Endothelial cell of umbilical vein (primary cell): ENCODE measurements at regions not wholly inside any gene's neighbourhood (a gene's known extent, or its start where the extent isn't known, plus 50 kb on each side); places are given as distances from the start of the nearest gene placed in this dataset.

Source experiments
- BruUV-seq: library from RNA; stranded (reverse); fragments of 400-500 nt; replicated peaks from 2 replicates; lab custom pipeline; 2021; lab: Mats Ljungman, UMichigan
- CTCF ChIA-PET: fragments of 300-600, 350-600 bp; sonication (Branson Sonifier 250); formaldehyde crosslinking; loops from one replicate; lab custom pipeline; 2021; ENCODE audit warnings: antibody characterized with exemption, inconsistent platforms; lab: Charles Lee
- POLR2A ChIA-PET: fragments of 300-600, 350-600 bp; sonication (Branson Sonifier 250); formaldehyde crosslinking; loops from one replicate; lab custom pipeline; 2021; ENCODE audit warnings: antibody characterized with exemption, inconsistent platforms; lab: Charles Lee
- DNase-seq: peaks from one replicate; pipeline ENCODE4 v3.0.0-alpha.2; 2011; ENCODE audit warnings: low read depth, low spot score
- FAIRE-seq: peaks from 2 replicates; lab custom pipeline; 2011; peaks lifted over from hg19 to GRCh38; lab: Jason Lieb, UNC
- H2AFZ ChIP-seq: 2 replicates; pipeline ENCODE4 v1.6.0; 2012; ENCODE audit warnings: low read depth, low read length, control low read depth, inconsistent platforms
- H3K27ac ChIP-seq: 2 replicates; pipeline ENCODE4 v1.5.1; 2011; ENCODE audit warnings: low read depth, mild to moderate bottlenecking, control low read depth, low read length, moderate library complexity; ENCODE audit not compliant: insufficient read depth
- H3K27me3 ChIP-seq, 2 experiments: 2 replicates each; pipeline versions ENCODE4 v1.6.0 to v1.6.1; 2011; ENCODE audit warnings: low read length in 2 of 2, mixed read lengths in 1 of 2; ENCODE audit not compliant: control insufficient read depth in 2 of 2, insufficient read depth in 2 of 2
- H3K36me3 ChIP-seq, 2 experiments: 2 replicates in 1 of 2; 3 replicates in 1 of 2; pipeline ENCODE4 v1.5.1; 2011; ENCODE audit warnings: low read length in 2 of 2, mild to moderate bottlenecking in 1 of 2, moderate library complexity in 1 of 2; ENCODE audit not compliant: control insufficient read depth in 2 of 2, insufficient read depth in 2 of 2; ENCODE audit errors: extremely low read depth in 1 of 2
- H3K4me1 ChIP-seq: 3 replicates; pipeline ENCODE4 v1.5.1; 2011; ENCODE audit warnings: mild to moderate bottlenecking, low read length; ENCODE audit not compliant: control insufficient read depth, insufficient read depth; ENCODE audit errors: extremely low read depth
- H3K4me2 ChIP-seq: 2 replicates; pipeline ENCODE4 v1.6.1; 2011; ENCODE audit warnings: low read length, control low read depth, mixed read lengths; ENCODE audit not compliant: insufficient read depth
- H3K4me3 ChIP-seq, 3 experiments: fragments of 200-600 bp in 1 of 3; sonication (generic), shearing (Covaris generic) in 1 of 3; replicated peaks in 1 of 3; 2 replicates each; pipeline ENCODE4 v1.5.1; 2011 to 2016; ENCODE audit warnings: control low read depth in 3 of 3, low read length in 3 of 3, mild to moderate bottlenecking in 2 of 3, inconsistent platforms in 1 of 3, low read depth in 1 of 3, moderate library complexity in 1 of 3; ENCODE audit not compliant: insufficient read depth in 1 of 3
- H3K79me2 ChIP-seq: 2 replicates; pipeline ENCODE4 v1.6.0; 2012; ENCODE audit warnings: low read length, inconsistent platforms; ENCODE audit not compliant: control insufficient read depth, insufficient read depth
- H3K9ac ChIP-seq: replicated peaks from 2 replicates; pipeline ENCODE3; 2011; ENCODE audit warnings: low read length, control low read depth; ENCODE audit not compliant: insufficient read depth; ENCODE audit errors: extremely low read depth
- H3K9me1 ChIP-seq: replicated peaks from 3 replicates; pipeline ENCODE4 v1.6.0; 2011; ENCODE audit warnings: mild to moderate bottlenecking, low read length; ENCODE audit not compliant: control insufficient read depth, insufficient read depth; ENCODE audit errors: extremely low read depth
- H3K9me3 ChIP-seq: replicated peaks from 2 replicates; pipeline ENCODE4 v1.5.1; 2012; ENCODE audit warnings: low read length, inconsistent platforms; ENCODE audit not compliant: control insufficient read depth, insufficient read depth
- H4K20me1 ChIP-seq: replicated peaks from 2 replicates; pipeline ENCODE3; 2011; ENCODE audit warnings: mild to moderate bottlenecking, low read length; ENCODE audit not compliant: control insufficient read depth, insufficient read depth; ENCODE audit errors: extremely low read depth
- CTCF ChIP-seq, 2 donors: IDR thresholded peaks; 1 replicate in 1 of 2; 2 replicates in 1 of 2; pipeline ENCODE4 v1.5.1; 2011; ENCODE audit warnings: low read length in 2 of 2, mild to moderate bottlenecking in 2 of 2, moderate library complexity in 2 of 2, control low read depth in 1 of 2, inconsistent platforms in 1 of 2, low read depth in 1 of 2; ENCODE audit not compliant: insufficient read depth in 1 of 2; ENCODE audit errors: extremely low read depth in 1 of 2
- EZH2 ChIP-seq: IDR thresholded peaks from 2 replicates; pipeline ENCODE4 v1.6.1; 2012; ENCODE audit warnings: borderline replicate concordance, low read depth, mild to moderate bottlenecking, moderate library complexity, low read length, inconsistent platforms; ENCODE audit not compliant: severe bottlenecking
- FOS ChIP-seq: IDR thresholded peaks from 2 replicates; pipeline ENCODE4 v1.6.1; 2011; ENCODE audit warnings: mild to moderate bottlenecking, low read length, moderate library complexity, borderline replicate concordance; ENCODE audit not compliant: insufficient read depth
- GATA2 ChIP-seq: IDR thresholded peaks from 2 replicates; pipeline ENCODE4 v1.7.0; 2011; ENCODE audit warnings: low read depth, mild to moderate bottlenecking, moderate library complexity, mixed read lengths, low read length; ENCODE audit not compliant: insufficient read length, insufficient read depth
- JUN ChIP-seq: IDR thresholded peaks from 2 replicates; pipeline ENCODE4 v1.6.1; 2011; ENCODE audit warnings: borderline replicate concordance, low read depth; ENCODE audit not compliant: insufficient read length, insufficient read depth
- MAX ChIP-seq: IDR thresholded peaks from 2 replicates; pipeline ENCODE4 v1.6.1; 2011; ENCODE audit not compliant: insufficient read depth, insufficient read length
- MYC ChIP-seq: IDR thresholded peaks from one replicate; pipeline ENCODE4 v1.6.1; 2011; ENCODE audit warnings: mild to moderate bottlenecking, low read depth, low read length
- POLR2A ChIP-seq: IDR thresholded peaks from 2 replicates; pipeline ENCODE4 v1.6.1; 2012; ENCODE audit warnings: low read depth, mild to moderate bottlenecking, control low read depth, low read length
- POLR2AphosphoS5 ChIP-seq: IDR thresholded peaks from 2 replicates; pipeline ENCODE4 v1.6.1; 2012; ENCODE audit warnings: low read depth, mild to moderate bottlenecking, control low read depth, low read length, moderate library complexity; ENCODE audit not compliant: insufficient read depth
- dilution Hi-C: fragments of 300-500 bp; cut with MboI; formaldehyde crosslinking; loops from one replicate; pipeline ENCODE4 v1.15.0; 2019; ENCODE audit warnings: low sequenced_read_pairs; ENCODE audit not compliant: extremely low pct_ligation_motif_present
- intact Hi-C: fragments of 100-400 bp; cut with micrococcal nuclease; formaldehyde crosslinking; loops from one replicate; pipeline ENCODE4 v1.10.0; 2022

GRCh38 chr2:236663287-236664101 is 93.9 kb downstream of the ACKR3 start:
- H3K4me3 ChIP-seq = no peak overlapping the region
- H3K9me1 ChIP-seq = no peaks in the 10 kb centered on the region
- H2AFZ ChIP-seq = no peak overlapping the region
- H3K36me3 ChIP-seq = no peaks in the 10 kb centered on the region
- no peaks in the 10 kb centered on the region for H4K20me1 ChIP-seq
- TF ChIP-seq GATA2 = no peak
- TF ChIP-seq POLR2A = no peak
- no peak for TF ChIP-seq FOS
- no peak for TF ChIP-seq JUN
- TF ChIP-seq MYC = no peak
- no peak for TF ChIP-seq POLR2AphosphoS5
- no peak for TF ChIP-seq EZH2
- TF ChIP-seq MAX = no peak
- TF ChIP-seq CTCF (IDR thresholded peaks at IDR 0.05; ENCODE audit: extremely low read depth in 1 of 2, insufficient read depth in 1 of 2, low read depth in 1 of 2, low read length in 2 of 2) = no peak
- H3K79me2 ChIP-seq = no peaks in the 10 kb centered on the region
- no TSS peak for BruUV-seq
- intact Hi-C loops (no loop called here), dilution Hi-C loops (no loop called here)
- DNase-seq (no peak), FAIRE-seq (no peak)
- H3K9me3 ChIP-seq = no peaks in the 10 kb centered on the region
- no peak overlapping the region for H3K9ac ChIP-seq
- POLR2A ChIA-PET = no interaction called here
- CTCF ChIA-PET = interaction anchor here (1.3 kb wide), 1 partner anchor 17 kb away, joined by 3 read pairs; no protein-coding TSS in a partner anchor
- no peaks in the 10 kb centered on the region for H3K27me3 ChIP-seq
- no peak overlapping the region for H3K27ac ChIP-seq
- no peak overlapping the region for H3K4me2 ChIP-seq
- peaks cover 9% of the 10 kb centered on the region for H3K4me1 ChIP-seq
